Keratinocyte (primary cell): ENCODE measurements at regions not wholly inside any gene's neighbourhood (a gene's known extent, or its start where the extent isn't known, plus 50 kb on each side); places are given as distances from the start of the nearest gene placed in this dataset.
"Not testable (repeated sequence)": the region's sequence is repeated elsewhere in the genome, so short reads cannot be mapped to it uniquely, and the experiment has no call there.

ENCODE experiments used
- DNase-seq: peaks from one replicate; pipeline ENCODE4 v3.0.0-alpha.2; 2011; ENCODE audit warnings: low read depth, missing footprints, low spot score
- FAIRE-seq: peaks from 2 replicates; lab custom pipeline; 2011; peaks lifted over from hg19 to GRCh38; lab: Jason Lieb, UNC
- H2AFZ ChIP-seq: 2 replicates; pipeline ENCODE4 v1.6.0; 2012; ENCODE audit warnings: low read length, control low read depth, inconsistent platforms; ENCODE audit not compliant: control insufficient read depth
- H3K27ac ChIP-seq: 2 replicates; pipeline ENCODE4 v1.5.1; 2011; ENCODE audit warnings: low read length; ENCODE audit not compliant: control insufficient read depth, insufficient read depth
- H3K27me3 ChIP-seq: 3 replicates; pipeline ENCODE4 v1.6.0; 2011; ENCODE audit warnings: low read length; ENCODE audit not compliant: control insufficient read depth, insufficient read depth; ENCODE audit errors: extremely low read depth
- H3K36me3 ChIP-seq, 2 experiments: 2 replicates in 1 of 2; 3 replicates in 1 of 2; pipeline ENCODE4 v1.5.1; 2011; ENCODE audit warnings: low read length in 2 of 2, mild to moderate bottlenecking in 1 of 2; ENCODE audit not compliant: control insufficient read depth in 2 of 2, insufficient read depth in 2 of 2; ENCODE audit errors: extremely low read depth in 1 of 2
- H3K4me1 ChIP-seq: 3 replicates; pipeline ENCODE4 v1.5.1; 2011; ENCODE audit warnings: low read length; ENCODE audit not compliant: control insufficient read depth, insufficient read depth; ENCODE audit errors: extremely low read depth
- H3K4me2 ChIP-seq: 3 replicates; pipeline ENCODE4 v1.6.0; 2011; ENCODE audit warnings: low read depth, low read length; ENCODE audit not compliant: control insufficient read depth, insufficient read depth; ENCODE audit errors: extremely low read depth
- H3K4me3 ChIP-seq, 3 experiments: fragments of 200-600 bp in 1 of 3; sonication (generic) in 1 of 3; 2 replicates in 2 of 3; 3 replicates in 1 of 3; pipeline ENCODE4 v1.5.1; 2011 to 2016; ENCODE audit warnings: low read length in 3 of 3, mild to moderate bottlenecking in 3 of 3, control low read depth in 2 of 3, inconsistent platforms in 1 of 3, low read depth in 1 of 3, mixed read lengths in 1 of 3, mixed run types in 1 of 3, moderate library complexity in 1 of 3; ENCODE audit not compliant: control insufficient read depth in 2 of 3, insufficient read depth in 2 of 3; ENCODE audit errors: extremely low read depth in 1 of 3
- H3K79me2 ChIP-seq: 2 replicates; pipeline ENCODE4 v1.6.0; 2012; ENCODE audit warnings: low read length; ENCODE audit not compliant: control insufficient read depth, insufficient read depth
- H3K9ac ChIP-seq: 3 replicates; pipeline ENCODE4 v1.6.0; 2011; ENCODE audit warnings: low read length; ENCODE audit not compliant: control insufficient read depth, insufficient read depth; ENCODE audit errors: extremely low read depth
- H3K9me1 ChIP-seq: 3 replicates; pipeline ENCODE4 v1.6.0; 2011; ENCODE audit warnings: low read length; ENCODE audit not compliant: control insufficient read depth, insufficient read depth; ENCODE audit errors: extremely low read depth
- H3K9me3 ChIP-seq: 2 replicates; pipeline ENCODE4 v1.5.1; 2012; ENCODE audit warnings: low read depth, low read length; ENCODE audit not compliant: control insufficient read depth
- H4K20me1 ChIP-seq: 3 replicates; pipeline ENCODE4 v1.6.0; 2011; ENCODE audit warnings: low read length; ENCODE audit not compliant: control insufficient read depth, insufficient read depth; ENCODE audit errors: extremely low read depth
- EZH2 ChIP-seq: IDR thresholded peaks from one replicate; pipeline ENCODE4 v1.6.1; 2012; ENCODE audit warnings: inconsistent platforms, mild to moderate bottlenecking, low read length, moderate library complexity
- dilution Hi-C: fragments of 300-500 bp; cut with MboI; formaldehyde crosslinking; loops from one replicate; pipeline ENCODE4 v1.7.0; 2020; ENCODE audit warnings: low sequenced_read_pairs; ENCODE audit not compliant: extremely low pct_ligation_motif_present
- TF ChIP-seq, protein P1 (sequence below), 3 experiments: IDR thresholded peaks in 1 of 3; conservative IDR thresholded peaks in 1 of 3; optimal IDR thresholded peaks in 1 of 3; 2 replicates in 2 of 3; 3 replicates in 1 of 3; pipeline versions ENCODE3 to v1.5.1; 2011; ENCODE audit warnings: low read length in 3 of 3, mild to moderate bottlenecking in 3 of 3, moderate library complexity in 2 of 3, control low read depth in 1 of 3, inconsistent platforms in 1 of 3; ENCODE audit not compliant: insufficient read depth in 2 of 3; ENCODE audit errors: extremely low read depth in 1 of 3

GRCh38 chr5:155665361-155665760, 651.8 kb downstream of the KIF4B start:
- DNase-seq (no peak), FAIRE-seq (no peak)
- TF ChIP-seq EZH2: no peak
- TF ChIP-seq, protein P1, sequence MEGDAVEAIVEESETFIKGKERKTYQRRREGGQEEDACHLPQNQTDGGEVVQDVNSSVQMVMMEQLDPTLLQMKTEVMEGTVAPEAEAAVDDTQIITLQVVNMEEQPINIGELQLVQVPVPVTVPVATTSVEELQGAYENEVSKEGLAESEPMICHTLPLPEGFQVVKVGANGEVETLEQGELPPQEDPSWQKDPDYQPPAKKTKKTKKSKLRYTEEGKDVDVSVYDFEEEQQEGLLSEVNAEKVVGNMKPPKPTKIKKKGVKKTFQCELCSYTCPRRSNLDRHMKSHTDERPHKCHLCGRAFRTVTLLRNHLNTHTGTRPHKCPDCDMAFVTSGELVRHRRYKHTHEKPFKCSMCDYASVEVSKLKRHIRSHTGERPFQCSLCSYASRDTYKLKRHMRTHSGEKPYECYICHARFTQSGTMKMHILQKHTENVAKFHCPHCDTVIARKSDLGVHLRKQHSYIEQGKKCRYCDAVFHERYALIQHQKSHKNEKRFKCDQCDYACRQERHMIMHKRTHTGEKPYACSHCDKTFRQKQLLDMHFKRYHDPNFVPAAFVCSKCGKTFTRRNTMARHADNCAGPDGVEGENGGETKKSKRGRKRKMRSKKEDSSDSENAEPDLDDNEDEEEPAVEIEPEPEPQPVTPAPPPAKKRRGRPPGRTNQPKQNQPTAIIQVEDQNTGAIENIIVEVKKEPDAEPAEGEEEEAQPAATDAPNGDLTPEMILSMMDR (optimal IDR thresholded peaks at IDR 0.05 in 1 of 3, IDR thresholded peaks at IDR 0.05 in 1 of 3, conservative IDR thresholded peaks at IDR 0.05 in 1 of 3; ENCODE audit: extremely low read depth in 1 of 3, insufficient read depth in 2 of 3, low read length in 3 of 3): no peak
- no peaks in the 10 kb centered on the region for H3K36me3 ChIP-seq
- H3K9me1 ChIP-seq: no peaks in the 10 kb centered on the region
- no peak overlapping the region for H3K4me3 ChIP-seq
- H3K27ac ChIP-seq: no peak overlapping the region
- no peak overlapping the region for H3K4me2 ChIP-seq
- H3K9me3 ChIP-seq: no peaks in the 10 kb centered on the region
- no peak overlapping the region for H2AFZ ChIP-seq
- dilution Hi-C loops: no loop called here
- no peaks in the 10 kb centered on the region for H3K27me3 ChIP-seq
- H3K9ac ChIP-seq: no peak overlapping the region
- H3K79me2 ChIP-seq: no peaks in the 10 kb centered on the region
- no peaks in the 10 kb centered on the region for H3K4me1 ChIP-seq
- H4K20me1 ChIP-seq: no peaks in the 10 kb centered on the region

- H3K4me2 ChIP-seq, H3K27ac ChIP-seq, FAIRE-seq, H2AFZ ChIP-seq, DNase-seq, H3K79me2 ChIP-seq, dilution Hi-C loops, H3K9me3 ChIP-seq, H3K36me3 ChIP-seq, H3K9ac ChIP-seq, H3K9me1 ChIP-seq, H3K4me1 ChIP-seq, H3K4me3 ChIP-seq, H4K20me1 ChIP-seq, H3K27me3 ChIP-seq: not testable (repeated sequence)
Measured at GRCh38 chr5:155672001-155672400, 655.0 kb upstream of the SGCD start.

DNA sequence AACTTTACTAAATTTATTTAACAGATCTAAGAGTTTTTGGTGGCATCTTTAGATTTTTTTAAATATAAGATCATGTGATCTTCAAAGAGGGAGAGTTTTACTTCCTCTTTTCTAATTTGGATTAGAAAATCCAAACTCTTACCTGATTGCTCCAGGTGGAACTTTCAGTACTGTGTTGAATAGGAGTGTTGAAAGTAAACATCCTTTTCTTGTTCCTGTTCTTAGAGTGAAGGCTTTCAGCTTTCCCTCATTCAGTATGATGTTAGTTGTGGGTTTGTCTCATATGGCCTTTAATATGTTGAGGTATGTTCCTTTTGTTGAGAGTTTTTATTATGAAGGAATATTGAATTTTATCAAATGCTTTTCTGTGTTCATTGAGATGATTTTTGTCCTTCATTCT, 650.0 kb upstream of the SGCD start:
- Histone ChIP-seq H3K27me3 (no peaks in the 10 kb centered on the region), H3K4me1 (no peaks in the 10 kb centered on the region), H2AFZ (no peak overlapping the region), H3K9ac (no peak overlapping the region), H3K79me2 (no peaks in the 10 kb centered on the region), H3K9me3 (no peaks in the 10 kb centered on the region), H3K9me1 (no peaks in the 10 kb centered on the region), H3K36me3 (no peaks in the 10 kb centered on the region), H3K4me2 (no peak overlapping the region), H3K4me3 (no peak overlapping the region), H4K20me1 (no peaks in the 10 kb centered on the region), H3K27ac (no peak overlapping the region)
- dilution Hi-C loops: no loop called here
- DNase-seq (no peak), FAIRE-seq (no peak)
- no peak for TF ChIP-seq EZH2
- TF ChIP-seq, protein P1 (optimal IDR thresholded peaks at IDR 0.05 in 1 of 3, IDR thresholded peaks at IDR 0.05 in 1 of 3, conservative IDR thresholded peaks at IDR 0.05 in 1 of 3; ENCODE audit: extremely low read depth in 1 of 3, insufficient read depth in 2 of 3, low read length in 3 of 3): no peak
